ENCODE measurements at regions not wholly inside any gene's neighbourhood (a gene's known extent, or its start where the extent isn't known, plus 50 kb on each side); places are given as distances from the start of the nearest gene placed in this dataset.

GRCh38 chr12:107487011-107487680 is 198.5 kb upstream of the PWP1 start:
- H3K36me3 Mint-ChIP-seq (ENCODE audit: low read depth) = no peaks in the 10 kb centered on the region
- H3K9me3 Mint-ChIP-seq = no peaks in the 10 kb centered on the region
- no peak overlapping the region for H3K4me3 Mint-ChIP-seq

More at GRCh38 chr12:107487011-107487680, 198.5 kb upstream of the PWP1 start:
- no peaks in the 10 kb centered on the region for H3K4me1 ChIP-seq (ENCODE audit: insufficient read depth)
- H3F3A ChIP-seq (replicated peaks; ENCODE audit: low read depth) = no peaks in the 10 kb centered on the region
- no peak overlapping the region for H3K4me3 ChIP-seq
- H3K27ac Mint-ChIP-seq = no peak overlapping the region
- H3K79me2 ChIP-seq (replicated peaks; ENCODE audit: insufficient read depth) = no peaks in the 10 kb centered on the region
- peaks cover 3% of the 10 kb centered on the region for H3K27me3 Mint-ChIP-seq (ENCODE audit: insufficient read depth, low read depth, poor library complexity)
- H3K9me2 ChIP-seq (ENCODE audit: insufficient read depth) = 0 out of 2 replicates have a peak, but pooled peaks cover 6% of the 10 kb centered on the region
- no peaks in the 10 kb centered on the region for H3K36me3 ChIP-seq (ENCODE audit: insufficient read depth)
- H3K27me3 ChIP-seq (ENCODE audit: insufficient read depth) = no peaks in the 10 kb centered on the region
- no peak for ATAC-seq
- peaks cover 2% of the 10 kb centered on the region; the same call in 2 of the 3 replicates for H3K4me1 Mint-ChIP-seq
- H2AFZ ChIP-seq = no peak overlapping the region
- no peak for DNase-seq (ENCODE audit: low spot score)
- no peak for TF ChIP-seq CTCF (conservative IDR thresholded peaks at IDR 0.05; ENCODE audit: low read depth in 2 of 2)
- TF ChIP-seq STAT1 (IDR thresholded peaks at IDR 0.05; ENCODE audit: unreplicated experiment) = no peak
- TF ChIP-seq, protein P1, sequence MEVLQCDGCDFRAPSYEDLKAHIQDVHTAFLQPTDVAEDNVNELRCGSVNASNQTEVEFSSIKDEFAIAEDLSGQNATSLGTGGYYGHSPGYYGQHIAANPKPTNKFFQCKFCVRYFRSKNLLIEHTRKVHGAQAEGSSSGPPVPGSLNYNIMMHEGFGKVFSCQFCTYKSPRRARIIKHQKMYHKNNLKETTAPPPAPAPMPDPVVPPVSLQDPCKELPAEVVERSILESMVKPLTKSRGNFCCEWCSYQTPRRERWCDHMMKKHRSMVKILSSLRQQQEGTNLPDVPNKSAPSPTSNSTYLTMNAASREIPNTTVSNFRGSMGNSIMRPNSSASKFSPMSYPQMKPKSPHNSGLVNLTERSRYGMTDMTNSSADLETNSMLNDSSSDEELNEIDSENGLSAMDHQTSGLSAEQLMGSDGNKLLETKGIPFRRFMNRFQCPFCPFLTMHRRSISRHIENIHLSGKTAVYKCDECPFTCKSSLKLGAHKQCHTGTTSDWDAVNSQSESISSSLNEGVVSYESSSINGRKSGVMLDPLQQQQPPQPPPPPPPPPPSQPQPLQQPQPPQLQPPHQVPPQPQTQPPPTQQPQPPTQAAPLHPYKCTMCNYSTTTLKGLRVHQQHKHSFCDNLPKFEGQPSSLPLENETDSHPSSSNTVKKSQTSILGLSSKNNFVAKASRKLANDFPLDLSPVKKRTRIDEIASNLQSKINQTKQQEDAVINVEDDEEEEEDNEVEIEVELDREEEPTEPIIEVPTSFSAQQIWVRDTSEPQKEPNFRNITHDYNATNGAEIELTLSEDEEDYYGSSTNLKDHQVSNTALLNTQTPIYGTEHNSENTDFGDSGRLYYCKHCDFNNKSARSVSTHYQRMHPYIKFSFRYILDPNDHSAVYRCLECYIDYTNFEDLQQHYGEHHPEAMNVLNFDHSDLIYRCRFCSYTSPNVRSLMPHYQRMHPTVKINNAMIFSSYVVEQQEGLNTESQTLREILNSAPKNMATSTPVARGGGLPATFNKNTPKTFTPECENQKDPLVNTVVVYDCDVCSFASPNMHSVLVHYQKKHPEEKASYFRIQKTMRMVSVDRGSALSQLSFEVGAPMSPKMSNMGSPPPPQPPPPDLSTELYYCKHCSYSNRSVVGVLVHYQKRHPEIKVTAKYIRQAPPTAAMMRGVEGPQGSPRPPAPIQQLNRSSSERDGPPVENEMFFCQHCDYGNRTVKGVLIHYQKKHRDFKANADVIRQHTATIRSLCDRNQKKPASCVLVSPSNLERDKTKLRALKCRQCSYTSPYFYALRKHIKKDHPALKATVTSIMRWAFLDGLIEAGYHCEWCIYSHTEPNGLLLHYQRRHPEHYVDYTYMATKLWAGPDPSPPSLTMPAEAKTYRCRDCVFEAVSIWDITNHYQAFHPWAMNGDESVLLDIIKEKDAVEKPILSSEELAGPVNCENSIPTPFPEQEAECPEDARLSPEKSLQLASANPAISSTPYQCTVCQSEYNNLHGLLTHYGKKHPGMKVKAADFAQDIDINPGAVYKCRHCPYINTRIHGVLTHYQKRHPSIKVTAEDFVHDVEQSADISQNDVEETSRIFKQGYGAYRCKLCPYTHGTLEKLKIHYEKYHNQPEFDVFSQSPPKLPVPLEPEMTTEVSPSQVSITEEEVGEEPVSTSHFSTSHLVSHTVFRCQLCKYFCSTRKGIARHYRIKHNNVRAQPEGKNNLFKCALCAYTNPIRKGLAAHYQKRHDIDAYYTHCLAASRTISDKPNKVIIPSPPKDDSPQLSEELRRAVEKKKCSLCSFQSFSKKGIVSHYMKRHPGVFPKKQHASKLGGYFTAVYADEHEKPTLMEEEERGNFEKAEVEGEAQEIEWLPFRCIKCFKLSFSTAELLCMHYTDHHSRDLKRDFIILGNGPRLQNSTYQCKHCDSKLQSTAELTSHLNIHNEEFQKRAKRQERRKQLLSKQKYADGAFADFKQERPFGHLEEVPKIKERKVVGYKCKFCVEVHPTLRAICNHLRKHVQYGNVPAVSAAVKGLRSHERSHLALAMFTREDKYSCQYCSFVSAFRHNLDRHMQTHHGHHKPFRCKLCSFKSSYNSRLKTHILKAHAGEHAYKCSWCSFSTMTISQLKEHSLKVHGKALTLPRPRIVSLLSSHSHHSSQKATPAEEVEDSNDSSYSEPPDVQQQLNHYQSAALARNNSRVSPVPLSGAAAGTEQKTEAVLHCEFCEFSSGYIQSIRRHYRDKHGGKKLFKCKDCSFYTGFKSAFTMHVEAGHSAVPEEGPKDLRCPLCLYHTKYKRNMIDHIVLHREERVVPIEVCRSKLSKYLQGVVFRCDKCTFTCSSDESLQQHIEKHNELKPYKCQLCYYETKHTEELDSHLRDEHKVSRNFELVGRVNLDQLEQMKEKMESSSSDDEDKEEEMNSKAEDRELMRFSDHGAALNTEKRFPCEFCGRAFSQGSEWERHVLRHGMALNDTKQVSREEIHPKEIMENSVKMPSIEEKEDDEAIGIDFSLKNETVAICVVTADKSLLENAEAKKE (CRISPR knock-in tag; IDR thresholded peaks at IDR 0.05) = no peak
- TF ChIP-seq EZH2phosphoT487 (IDR thresholded peaks at IDR 0.05; ENCODE audit: unreplicated experiment) = no peak
- no peak overlapping the region for H3K4me2 ChIP-seq
- H3K27ac ChIP-seq (ENCODE audit: low read depth) = no peak overlapping the region
- no peaks in the 10 kb centered on the region; the same call in 1 of the 2 replicates for H4K20me1 ChIP-seq (replicated peaks; ENCODE audit: insufficient read depth)

Measured in GM23338 (cell line).